GM20000 (cell line): ENCODE measurements at regions not wholly inside any gene's neighbourhood (a gene's known extent, or its start where the extent isn't known, plus 50 kb on each side); places are given as distances from the start of the nearest gene placed in this dataset.

Source experiments
- DNase-seq: peaks from one replicate; pipeline ENCODE4 v3.0.0; 2012; ENCODE audit warnings: low spot score
- TF ChIP-seq, protein P1 (sequence below): IDR thresholded peaks from 2 replicates; pipeline ENCODE4 v1.5.1; 2012; ENCODE audit warnings: mild to moderate bottlenecking, control low read depth; ENCODE audit errors: extremely low read depth, missing control alignments

DNA sequence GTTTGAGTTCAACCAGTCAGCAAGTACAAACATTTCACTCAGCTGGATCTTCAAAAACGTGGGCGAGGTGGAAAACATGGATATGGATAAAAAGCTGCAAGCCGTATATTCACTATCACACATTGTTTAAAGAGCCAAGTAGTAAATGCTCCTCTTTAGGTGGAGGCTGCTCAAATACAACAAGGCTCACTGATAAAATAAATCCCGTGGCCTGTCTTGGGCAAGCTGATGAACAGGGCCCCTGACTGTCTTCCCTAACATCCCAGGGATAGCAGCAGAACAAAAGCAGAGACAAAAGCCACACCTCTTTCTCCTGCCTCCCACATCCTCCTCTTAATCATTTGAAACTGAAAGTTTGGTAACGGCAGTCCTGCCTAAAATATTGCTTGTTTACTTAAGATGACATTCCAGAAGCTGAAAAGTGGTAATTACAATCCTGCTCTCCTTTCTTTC, 357.7 kb downstream of the TTLL7 start:
- TF ChIP-seq, protein P1, sequence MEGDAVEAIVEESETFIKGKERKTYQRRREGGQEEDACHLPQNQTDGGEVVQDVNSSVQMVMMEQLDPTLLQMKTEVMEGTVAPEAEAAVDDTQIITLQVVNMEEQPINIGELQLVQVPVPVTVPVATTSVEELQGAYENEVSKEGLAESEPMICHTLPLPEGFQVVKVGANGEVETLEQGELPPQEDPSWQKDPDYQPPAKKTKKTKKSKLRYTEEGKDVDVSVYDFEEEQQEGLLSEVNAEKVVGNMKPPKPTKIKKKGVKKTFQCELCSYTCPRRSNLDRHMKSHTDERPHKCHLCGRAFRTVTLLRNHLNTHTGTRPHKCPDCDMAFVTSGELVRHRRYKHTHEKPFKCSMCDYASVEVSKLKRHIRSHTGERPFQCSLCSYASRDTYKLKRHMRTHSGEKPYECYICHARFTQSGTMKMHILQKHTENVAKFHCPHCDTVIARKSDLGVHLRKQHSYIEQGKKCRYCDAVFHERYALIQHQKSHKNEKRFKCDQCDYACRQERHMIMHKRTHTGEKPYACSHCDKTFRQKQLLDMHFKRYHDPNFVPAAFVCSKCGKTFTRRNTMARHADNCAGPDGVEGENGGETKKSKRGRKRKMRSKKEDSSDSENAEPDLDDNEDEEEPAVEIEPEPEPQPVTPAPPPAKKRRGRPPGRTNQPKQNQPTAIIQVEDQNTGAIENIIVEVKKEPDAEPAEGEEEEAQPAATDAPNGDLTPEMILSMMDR = no peak
- no peak for DNase-seq

DNA sequence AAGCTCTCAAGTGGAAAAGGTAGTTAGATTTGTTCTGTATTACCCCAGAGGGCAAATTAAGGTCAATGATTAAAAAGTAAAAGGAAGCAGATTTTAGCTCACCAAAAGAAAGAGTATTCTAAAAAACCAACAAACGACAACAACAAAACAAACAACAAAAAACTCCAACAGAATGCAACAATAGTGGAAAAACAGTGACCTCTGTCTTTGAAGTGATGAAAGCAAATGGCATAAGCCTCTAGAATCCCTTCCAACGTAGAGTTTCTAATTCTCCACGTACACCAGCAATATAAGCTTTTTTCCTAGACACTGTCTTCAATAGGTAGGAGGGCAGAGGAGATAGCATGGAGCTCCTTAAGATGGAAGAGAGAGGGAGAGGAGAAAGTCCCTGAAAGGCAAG, 359.1 kb downstream of the TTLL7 start:
- TF ChIP-seq, protein P1 = no peak
- no peak for DNase-seq

DNA sequence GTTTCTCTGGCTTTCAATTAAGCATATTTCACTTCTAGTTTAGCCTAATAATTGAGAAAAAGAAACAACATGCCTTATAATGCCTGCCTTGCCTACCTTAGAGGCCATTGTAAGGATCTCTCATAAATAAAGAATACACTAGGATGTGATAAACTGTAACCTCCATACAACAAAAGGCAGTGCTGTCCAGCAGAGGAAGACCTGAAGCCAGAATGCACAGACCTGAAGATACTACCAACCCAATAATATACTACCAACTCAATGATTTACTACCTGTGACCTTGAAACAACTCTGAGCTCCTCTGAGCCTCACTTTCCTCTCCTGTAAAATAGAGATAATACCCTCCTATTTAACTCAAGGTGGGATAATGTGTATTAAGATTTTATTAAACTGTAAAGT, 361.3 kb downstream of the TTLL7 start:
- no peak for DNase-seq
- TF ChIP-seq, protein P1 = no peak

DNA sequence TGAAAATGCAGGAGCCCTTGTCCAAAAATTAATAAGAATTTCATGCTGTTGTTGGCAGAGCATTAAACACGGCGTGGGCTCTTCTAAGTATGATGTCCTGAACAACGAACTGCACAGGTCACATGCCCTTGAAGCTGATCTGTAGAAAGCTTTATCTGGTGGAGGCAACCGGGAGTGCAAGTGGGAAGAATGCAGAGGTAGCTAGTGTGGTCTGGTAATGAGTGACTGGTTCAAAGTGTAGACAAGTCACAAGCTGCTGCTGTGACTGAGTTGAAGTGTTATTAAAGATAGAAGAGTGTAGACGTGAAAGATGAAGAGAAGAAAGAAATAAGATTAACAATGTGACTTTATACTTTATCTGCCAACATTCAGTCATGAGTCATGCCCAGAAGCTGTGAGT, 361.9 kb downstream of the TTLL7 start:
- TF ChIP-seq, protein P1 = no peak
- no peak for DNase-seq

DNA sequence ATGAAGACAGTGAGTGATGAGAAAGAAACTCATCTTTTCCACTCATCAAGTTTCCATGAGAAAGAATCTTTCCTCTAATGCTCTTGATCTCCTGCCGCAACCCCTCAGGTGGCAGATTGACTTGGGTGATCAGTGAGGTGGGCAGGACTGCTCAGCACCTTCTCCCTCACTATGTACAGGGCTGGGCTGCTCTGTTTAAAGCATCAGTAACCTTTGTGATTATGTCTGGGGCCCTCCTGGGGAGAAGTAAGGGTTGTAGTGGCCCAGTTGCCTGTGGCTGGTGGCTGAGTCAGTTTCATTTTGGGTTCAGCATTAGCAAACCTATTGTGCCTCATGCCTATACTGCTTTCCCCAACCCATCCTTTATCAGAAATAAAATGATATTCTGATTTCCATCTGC, 366.0 kb downstream of the TTLL7 start:
- TF ChIP-seq, protein P1 = no peak
- no peak for DNase-seq

DNA sequence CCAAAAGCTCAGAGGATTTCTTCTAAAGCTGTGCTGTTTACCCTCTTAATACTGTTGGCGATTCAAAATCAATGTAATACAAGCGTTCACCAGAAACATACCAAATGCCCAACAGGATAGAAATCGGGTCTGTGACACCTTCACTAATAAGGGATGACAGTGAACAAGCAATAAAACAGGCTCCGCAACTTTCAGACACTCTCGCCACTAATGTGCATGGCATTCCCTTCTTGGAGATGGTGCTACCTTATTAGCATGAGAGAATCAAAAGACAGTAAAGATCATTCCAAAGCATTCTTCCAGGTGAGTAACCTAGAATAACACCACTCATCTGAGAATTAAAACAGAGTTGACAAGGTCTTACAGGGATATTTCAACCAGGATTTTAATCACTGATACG, 367.1 kb downstream of the TTLL7 start:
- TF ChIP-seq, protein P1 = no peak

DNA sequence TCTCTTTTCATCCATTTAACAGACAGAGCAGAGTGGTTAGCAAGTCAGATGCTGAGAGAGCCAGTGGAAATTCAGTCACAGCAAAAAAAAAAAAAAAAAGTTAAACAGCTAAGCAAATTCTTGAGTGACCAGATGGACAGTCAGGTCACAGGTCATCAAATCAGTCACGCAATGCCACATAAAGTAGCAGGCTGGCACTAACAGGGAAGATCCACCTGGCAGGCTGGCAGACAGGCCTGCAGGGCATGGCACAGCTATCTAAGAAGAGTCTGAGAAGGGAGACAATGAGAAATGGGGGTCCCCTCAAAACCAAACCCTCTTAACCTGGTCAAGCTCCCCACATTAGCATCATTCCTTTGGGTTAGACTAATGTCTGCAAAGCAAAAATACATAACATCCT, 371.9 kb downstream of the TTLL7 start:
- DNase-seq = no peak
- TF ChIP-seq, protein P1 = no peak

More for the DNA sequence above, 367.1 kb downstream of the TTLL7 start:
- DNase-seq = no peak
